ENCODE measurements at regions not wholly inside any gene's neighbourhood (a gene's known extent, or its start where the extent isn't known, plus 50 kb on each side); places are given as distances from the start of the nearest gene placed in this dataset.
A peak's percentile ranks its signal among the peaks of the same experiment; 100 is the strongest.

DNA sequence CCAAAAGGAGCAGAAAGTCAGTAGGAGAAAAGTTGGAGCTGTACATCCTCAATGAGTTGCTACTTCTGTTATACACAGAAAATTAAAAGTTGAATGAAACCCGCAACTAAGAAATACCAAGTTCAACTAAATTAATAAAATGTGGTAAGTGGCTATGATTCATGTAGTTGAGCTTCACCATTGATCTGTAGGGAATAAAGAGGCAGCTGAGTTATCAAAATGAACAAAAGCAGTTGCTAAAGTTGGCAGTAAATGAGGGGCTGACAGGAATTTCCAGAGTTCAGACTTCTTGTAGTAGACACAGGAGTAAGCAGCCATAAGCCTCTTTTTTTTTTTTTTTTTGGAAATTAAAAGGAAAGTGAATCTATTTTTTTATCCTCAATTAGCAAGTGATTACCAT lies 234.6 kb downstream of the POSTN start:
- no peak for DNase-seq

DNA sequence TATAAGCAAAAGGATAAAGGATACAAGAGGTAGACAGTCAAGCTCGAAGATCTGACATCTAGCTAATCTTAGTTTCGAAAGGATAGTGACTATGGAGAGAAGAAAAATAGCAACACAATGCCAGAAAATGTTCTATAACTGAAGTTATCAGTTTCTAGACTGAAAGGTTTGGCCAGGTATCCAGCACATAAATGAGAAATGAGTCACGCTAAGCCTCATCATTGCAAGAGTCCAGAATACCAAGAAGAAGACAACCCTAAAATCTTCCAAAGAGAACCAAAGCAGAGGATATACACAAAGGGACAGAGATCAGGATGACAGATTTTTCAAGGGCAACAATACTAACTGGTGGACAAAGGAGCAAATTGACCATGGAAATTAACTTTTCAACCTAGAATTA lies 237.0 kb downstream of the POSTN start:
- DNase-seq: no peak

DNA sequence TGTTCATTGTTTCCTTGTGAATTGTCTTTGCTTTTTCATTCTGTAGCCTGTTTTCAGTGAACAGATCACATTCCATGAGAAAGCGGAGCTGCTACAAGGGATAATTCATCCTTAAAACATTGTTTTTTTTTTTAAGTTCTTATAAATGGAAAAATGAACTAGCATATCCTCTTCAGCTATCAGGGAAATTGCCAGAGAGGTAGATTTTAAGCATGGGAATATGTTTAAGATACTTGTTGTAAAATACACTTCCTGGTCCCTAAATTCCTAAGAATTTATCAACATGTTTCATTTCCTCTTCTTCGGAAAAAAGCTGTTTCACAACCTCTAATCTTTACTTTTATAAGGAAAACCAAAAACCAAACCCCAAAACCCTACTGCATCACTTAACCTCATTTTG lies 238.0 kb downstream of the POSTN start:
- DNase-seq: no peak

DNA sequence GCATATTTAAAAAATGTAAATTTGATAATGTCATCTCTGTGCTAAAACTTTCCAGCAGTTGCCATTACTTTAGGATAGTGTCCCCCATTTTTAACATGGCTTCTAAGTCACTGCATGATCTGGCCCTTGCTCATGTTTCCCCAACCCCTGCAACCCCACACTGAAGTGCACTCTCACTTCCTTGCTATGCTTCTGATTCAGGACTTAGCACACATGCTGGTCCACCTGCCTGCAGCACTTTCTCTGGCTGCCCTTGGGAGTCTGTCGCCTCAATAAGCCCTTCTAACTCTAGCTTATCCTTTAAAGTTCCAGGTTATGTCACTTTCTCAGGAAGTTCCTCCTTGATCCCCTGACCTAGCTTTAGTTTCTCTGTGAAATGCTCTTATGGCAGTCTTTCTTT lies 241.0 kb downstream of the POSTN start:
- no peak for DNase-seq

DNA sequence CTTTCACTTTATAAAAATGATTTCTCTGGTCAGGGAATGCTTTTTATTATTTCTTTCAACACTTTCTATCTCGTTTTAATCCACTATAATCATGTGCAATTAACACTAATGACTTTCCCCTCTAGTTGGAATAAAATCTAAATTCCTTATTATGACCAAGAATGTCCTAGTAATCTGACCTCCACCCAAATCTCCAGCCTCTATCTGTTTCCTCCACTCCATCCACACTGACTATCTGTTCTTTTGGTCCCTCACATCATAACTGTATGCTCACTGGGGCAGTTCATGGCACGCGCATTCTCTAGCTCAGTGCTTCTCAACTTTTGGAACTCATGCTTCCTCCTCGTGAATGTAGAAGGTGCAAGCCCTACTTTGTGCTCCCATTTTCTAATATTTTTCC lies 244.7 kb downstream of the POSTN start:
- no peak for DNase-seq

DNA sequence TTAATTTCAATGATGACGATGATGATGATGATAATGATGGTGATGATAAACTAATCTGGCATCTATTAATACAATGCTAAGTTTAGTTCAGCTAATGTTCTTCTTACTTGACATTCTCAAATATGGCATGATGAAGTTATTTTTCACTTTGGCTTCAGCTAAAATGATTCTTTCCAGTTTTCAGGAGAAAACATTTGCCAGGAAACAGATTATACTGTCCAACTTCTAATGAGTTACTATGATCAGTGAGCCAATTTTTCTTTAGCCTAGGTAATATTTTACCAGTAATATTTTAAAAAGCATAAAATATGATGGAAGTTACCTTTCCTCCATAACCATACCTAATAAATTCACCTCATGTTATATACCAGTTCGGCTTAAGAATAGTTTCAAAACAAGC lies 245.7 kb upstream of the CSNK1A1L start:
- peak; percentile 44 for DNase-seq

DNA sequence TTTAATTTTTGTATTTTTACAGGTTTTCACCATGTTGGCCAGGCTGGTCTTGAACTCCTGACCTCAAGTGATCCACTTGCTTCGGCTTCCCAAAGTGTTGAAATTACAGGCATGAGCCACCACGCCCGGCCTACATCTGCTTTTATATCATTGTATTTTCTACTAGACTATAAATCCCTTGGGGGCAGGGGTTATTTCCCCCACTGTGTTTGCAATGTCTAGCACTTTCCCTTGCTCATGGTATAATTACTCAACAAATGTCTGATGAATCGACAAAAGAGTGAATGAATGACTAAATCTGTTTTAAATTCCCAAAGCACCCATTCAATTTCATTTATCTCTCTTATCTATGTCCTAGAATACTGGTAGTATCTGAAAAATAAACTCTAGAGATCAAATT lies 244.5 kb upstream of the CSNK1A1L start:
- no peak for DNase-seq

DNA sequence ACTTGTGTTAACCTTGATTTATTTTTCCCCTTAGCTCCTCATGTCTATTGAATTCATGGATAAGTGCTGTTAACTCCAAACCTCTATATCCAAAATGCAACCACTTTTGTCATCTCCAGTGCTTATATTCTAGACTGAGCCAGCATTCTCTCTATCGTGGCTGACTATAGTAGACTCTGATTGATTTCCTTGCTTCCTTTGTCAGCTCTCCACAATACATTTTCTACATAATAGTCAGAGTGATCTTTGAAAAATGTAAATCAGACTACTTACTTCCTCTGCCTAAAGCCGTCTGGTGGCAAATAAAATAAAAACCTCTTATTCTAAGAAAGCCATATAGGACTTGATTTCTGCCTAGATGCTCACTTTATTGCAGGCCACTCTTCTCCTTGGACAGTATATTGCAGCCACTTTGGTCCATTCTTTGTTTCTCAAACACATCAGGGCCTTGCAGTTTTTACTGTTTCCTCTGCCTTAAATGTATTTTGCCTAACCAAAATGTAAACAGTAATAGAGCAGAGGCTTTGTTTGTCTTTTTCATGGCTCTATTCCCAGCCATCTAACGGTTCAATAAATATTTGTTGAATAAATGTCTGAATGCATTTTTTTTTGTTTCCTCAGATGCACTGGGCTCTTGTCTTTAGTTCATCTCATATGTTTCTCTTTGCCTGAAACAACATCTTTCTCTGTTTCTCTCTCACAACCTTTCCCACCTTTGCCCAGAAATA lies 243.6 kb upstream of the CSNK1A1L start:
- DNase-seq: no peak

DNA sequence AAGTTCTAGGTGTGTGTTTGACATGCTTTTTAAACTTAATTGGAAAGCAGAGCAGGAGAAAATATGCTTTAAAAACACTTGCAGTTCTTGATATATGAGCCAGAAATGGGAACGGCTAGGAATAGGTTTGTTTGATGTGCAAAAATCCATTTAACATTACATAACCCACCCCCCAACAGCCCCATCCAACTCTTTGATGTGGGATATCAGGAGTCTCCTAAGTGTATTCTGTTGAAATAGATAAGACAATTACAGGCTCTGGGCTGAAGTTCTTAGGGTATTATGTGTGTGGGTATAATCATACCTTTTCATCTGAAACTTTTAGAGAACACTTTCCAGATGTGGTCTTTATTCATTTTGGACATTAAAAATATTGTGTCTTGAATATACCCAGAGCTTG lies 240.4 kb upstream of the CSNK1A1L start:
- no peak for DNase-seq

DNA sequence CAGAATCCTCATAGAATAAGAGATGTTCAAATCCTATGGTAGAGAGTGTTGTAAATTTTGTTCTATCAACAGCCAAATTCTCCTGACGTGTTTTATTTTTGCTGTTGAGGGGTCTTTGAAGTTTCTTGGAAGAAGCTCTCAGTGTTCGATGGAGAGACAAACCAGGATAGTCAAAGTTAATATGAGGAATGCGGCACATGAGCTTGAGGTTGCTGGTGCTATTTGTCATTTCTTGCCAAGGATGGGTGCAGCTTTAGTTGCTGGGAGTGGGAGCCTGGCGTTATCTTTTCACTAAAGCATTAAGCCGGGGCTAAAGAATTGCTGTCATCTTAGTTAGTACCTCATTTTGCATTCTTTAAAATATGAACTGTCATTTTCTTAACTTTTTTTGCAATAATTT lies 239.9 kb upstream of the CSNK1A1L start:
- DNase-seq: no peak

DNA sequence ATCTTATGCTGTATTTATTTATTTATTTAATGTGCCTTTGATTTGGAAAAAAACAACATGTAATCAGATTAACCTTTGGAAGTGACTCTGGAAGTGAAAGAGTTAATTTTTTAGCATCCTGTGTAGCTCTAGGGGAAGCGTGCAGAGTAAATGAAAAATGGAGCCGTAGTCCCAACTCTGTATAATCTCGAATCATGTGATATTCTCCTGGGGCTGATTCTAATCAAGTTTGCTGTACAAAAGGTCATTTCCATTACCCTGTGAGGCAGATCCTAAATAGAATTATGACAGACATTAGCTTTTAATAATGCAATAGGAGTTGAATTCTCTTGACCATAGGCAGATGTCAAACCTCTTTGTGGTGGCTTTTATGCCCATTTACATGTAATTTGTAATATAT lies 238.6 kb upstream of the CSNK1A1L start:
- DNase-seq: no peak

DNA sequence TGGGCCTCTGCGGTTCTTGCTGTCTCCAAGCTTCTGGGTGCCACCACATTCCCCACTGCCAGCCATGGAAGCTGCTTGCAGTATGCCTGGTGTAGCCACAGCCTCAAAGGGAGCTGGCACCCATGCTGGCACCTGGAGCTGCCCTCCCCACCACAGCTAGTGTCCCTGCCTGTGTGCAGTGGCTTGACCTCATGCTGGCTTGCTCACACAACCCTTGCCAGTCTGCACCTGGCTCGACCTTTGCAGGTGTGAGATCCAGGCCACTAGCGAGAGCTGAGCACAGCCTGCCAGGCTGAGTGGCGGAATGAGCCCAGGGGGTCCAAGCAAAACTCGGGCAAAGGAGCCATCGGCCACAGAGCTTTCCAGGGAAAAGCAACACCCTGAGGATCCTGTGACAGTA lies 236.7 kb upstream of the CSNK1A1L start:
- DNase-seq: no peak

DNA sequence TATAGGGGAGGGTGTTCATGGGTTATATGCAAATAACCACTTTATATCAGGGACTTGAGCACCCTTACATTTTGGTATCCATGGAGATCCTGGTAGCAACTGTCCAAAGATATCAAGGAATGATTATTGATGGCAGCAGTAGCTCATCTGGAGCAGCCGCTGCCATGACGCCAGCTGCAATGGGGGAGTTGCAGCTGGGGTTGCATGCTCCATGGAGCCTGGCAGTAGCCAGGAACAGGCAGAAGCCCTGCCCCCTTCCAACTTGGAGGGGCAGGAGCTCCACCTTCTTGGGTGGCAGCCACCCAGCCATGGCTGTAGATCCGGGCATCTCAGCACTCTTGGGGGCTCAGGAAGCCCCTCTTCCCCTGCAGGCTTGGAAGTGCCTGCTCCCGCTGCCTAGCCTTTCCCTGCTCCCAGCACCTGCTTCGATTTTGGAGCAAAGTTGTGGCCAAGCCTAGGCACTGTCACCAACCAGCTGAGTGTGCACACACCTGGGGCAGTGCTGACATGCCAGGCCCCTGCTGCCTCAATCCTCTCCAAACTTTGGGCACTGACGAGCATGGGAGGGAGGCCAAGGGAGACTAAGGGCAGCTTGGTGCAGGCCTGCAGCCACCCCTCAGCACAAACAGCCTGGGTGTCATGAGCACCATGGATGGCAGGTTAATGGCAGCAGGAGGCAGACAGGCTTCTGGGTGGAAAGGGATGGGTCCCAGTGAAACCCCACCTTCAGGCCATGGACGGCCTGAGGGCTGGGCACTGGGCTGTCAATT lies 235.6 kb upstream of the CSNK1A1L start:
- no peak for DNase-seq

DNA sequence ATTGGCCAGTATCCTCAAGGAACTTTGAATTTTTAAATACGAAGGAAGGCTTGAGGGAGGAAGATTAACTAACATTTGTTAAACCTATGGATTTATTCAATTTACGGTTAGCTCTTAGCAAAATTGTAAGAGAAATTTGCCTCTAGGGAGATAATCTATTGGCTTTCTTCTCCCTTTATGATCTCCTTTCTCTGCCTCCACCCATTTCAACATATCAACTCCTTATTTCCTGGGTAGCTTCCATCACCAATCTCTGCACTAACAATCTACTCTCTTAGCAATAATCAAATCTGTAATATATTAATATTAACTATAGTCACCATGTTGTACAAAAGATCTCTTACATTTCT lies 233.9 kb upstream of the CSNK1A1L start:
- DNase-seq: no peak

DNA sequence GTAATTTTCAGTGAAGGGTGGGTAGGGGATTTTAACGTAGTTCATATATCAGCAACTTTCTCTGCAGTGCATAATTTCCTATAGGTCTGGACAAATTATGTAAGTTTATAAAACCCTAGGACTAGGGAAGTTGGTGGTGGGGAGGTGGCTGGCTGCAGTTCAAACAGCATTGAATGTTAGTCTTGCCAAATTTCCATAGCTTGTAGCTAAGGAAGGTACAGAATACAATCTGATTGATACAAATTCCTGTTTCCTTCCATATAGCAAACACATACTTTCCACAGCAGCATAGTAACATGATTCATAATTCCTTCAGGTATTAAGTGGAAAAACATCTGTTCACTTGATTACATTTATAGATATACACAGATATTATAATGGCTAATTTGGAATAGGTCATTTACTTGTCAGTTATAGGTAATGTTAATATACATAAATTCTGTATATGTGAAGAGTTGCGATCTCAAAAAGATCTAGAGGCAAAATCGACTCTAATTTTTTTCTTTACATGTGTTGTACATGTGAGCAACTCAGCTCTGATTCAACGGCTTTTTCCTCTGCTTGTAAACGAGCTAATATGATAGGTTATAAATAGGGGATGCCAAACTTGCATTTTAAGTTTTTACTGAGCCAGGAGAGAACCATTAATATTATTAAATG lies 233.4 kb upstream of the CSNK1A1L start:
- peak; percentile 89 for DNase-seq

DNA sequence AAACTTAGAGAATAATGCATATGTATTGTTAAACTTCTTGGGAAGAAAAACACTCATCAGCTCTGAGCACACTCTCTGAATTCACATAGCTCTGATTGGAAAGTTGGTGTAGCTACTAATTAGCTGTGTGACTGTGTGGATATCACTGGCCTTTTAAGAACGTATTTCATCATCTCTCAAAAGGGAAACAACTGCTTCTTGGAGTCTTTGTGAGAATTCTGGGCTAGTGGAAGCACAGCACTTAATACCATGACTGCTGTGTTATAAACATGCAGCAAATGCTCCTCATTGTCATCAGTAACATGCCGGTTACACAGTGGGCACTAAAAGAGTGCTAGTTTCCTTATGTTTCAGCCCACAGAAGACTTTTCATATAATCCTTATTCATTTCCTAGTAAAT lies 220.9 kb upstream of the CSNK1A1L start:
- no peak for DNase-seq

DNA sequence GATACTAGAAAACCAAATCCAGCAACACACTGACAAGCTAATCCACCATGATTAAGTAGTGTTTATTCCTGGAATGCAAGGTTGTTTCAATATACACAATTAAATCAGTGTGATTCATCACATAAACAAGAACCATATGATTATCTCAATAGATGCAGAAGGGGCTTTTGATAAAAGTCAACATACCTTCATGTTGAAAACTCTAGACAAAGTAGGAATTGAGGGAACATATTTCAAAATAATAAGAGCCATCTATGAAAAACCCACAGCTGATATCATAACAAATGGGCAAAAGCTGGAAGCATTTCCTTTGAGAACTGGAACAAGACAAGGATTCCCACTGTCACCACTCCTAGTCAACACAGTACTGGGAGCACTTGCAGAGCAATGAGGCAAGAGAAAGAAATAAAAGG lies 213.6 kb upstream of the CSNK1A1L start:
- DNase-seq: no peak

DNA sequence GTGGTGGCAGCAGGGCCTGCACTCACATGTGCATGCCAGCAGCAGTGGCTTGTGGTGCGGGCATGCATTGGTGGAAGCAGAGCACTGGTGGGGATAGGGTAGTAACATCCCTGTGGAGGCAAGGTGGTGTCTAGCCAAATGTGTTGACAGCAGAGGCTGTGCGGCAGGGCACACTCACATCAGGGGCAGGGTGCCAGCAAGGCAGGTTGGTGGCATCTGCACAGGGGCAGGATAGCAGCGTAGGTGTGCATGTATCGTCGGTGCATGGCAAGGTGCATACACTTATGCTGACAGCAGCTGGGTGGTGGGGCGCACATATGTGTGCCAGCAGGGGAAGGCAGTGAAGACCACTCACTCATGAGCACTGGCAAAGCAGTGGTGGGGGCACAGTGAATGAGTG lies 211.5 kb upstream of the CSNK1A1L start:
- DNase-seq: no peak

DNA sequence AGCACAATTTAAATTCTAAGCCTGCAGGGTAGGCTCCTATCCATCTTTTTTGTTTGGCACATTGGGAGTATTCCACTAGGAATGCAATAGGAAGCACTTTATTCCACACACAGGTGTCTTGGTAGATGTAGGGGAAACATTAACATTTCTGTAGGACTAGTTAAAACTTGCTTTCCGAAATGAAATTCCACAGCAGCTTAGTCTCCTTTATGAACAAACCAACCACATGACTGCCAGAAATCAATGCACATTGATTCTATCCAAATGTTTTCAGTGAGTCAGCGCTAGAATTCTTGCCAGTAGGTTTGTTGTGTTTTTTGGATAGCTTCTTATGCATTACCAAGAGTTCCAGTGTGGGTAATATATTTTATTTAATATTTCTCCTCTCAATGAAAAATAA lies 207.9 kb upstream of the CSNK1A1L start:
- peak; percentile 87 for DNase-seq

DNA sequence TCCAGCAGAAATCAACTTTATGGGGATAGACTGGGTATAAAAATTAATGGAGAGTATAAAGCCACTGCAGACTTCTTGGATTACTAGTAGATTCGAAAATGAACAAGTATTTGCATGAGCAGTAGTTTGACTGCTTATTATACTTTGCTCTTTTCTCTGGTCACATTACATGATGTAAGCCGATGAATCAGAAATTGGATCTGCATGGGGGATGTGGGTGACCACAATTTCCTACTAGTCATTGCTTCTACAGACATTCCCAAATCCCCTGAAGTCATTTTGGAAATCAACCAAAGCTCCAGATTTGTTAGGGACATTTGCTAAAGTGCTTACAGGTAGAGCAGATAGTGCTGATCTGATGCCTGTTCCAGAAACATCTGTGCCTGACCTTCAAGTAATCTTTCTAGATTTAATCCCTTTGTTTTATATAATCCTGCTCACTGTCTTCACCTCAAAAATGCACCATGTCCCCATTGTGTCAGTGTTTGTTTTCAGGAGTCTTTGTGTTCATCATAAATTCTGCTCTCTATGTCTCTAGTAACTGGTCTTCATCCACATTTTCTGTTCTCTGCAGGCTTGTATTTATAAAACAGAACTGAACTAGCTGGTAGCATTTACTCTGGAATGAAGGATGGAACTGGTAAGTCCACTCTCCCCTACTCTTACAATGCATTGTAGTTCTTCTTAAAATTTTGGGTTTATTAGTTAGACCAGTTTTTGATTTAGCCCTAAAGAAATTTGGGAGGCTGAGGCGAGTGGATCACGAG lies 201.5 kb upstream of the CSNK1A1L start:
- peak; percentile 58 for DNase-seq

DNA sequence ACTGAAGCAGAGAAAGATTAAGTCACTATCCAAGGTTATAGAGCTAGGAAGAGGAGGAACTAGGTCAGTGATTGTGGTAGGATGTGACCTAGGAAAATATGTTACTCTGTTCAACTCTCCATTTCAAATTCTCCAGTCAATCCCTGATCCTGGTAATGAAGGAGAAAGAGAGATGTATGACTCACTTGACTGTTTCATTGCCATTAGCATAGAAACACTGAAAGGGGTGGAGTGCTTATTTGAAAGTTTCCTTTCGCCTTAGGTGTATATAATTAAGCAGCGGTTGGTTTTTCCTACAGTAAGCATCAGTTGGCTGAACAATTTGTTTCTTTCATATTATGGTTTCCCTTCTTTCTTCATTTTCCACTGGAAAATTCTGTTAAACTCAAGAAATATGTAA lies 198.1 kb upstream of the CSNK1A1L start:
- DNase-seq: no peak

DNA sequence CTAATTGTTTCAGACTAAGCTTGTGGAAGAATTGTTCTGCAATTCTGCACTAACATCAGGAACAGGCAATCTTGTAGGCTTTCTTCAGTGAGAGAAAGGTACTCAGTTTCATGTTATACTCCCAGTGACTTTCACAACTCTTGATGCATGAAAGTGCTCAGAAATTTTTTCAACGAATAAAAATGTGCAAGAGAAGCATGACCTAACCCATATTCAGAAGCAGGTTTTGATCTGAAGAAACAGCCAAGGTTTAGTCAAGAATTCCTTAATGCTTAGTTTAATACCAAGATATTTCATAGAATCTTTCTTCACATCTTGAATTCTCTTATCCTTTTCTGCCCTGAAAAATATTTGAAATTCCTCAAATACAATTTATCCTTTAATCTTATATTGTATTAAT lies 197.2 kb upstream of the CSNK1A1L start:
- no peak for DNase-seq

DNA sequence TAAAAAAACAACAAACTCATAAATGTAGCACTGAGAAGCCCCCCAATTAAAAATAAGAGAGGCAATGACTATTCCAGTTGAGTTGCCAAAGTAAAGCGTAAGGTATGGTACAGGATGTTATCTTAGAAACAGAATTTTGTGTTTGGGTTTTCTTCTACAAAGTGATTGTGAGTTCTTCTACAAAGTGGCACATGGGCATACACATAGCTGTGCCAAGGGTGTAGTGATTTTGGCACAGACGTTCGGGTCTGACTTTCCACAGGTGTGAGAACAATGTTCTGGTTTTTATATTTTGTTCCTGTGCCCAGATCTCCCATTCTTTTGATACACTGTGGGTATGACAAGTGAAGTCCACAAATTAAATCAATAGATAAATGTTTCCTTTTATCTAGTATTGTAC lies 190.1 kb upstream of the CSNK1A1L start:
- DNase-seq: no peak
